NT2/D1 (cell line): ENCODE measurements at regions not wholly inside any gene's neighbourhood (a gene's known extent, or its start where the extent isn't known, plus 50 kb on each side); places are given as distances from the start of the nearest gene placed in this dataset.

Experiments
- SUZ12 ChIP-seq: IDR thresholded peaks from 2 replicates; pipeline ENCODE4 v1.6.1; 2011; ENCODE audit not compliant: insufficient read length, insufficient read depth; ENCODE audit errors: extremely low read depth
- YY1 ChIP-seq: IDR thresholded peaks from 2 replicates; pipeline ENCODE4 v1.6.1; 2011; ENCODE audit not compliant: insufficient read length, insufficient read depth

- TF ChIP-seq SUZ12 (no peak), YY1 (no peak)
Measured at GRCh38 chr2:176763851-176764404, 448.7 kb upstream of the HNRNPA3 start.
